HCT116 (cell line): ENCODE measurements at regions not wholly inside any gene's neighbourhood (a gene's known extent, or its start where the extent isn't known, plus 50 kb on each side); places are given as distances from the start of the nearest gene placed in this dataset.

ENCODE experiments used
- CEBPB ChIP-seq: IDR thresholded peaks from 2 replicates; pipeline ENCODE4 v1.6.1; 2012; ENCODE audit warnings: low read depth
- ELF1 ChIP-seq: IDR thresholded peaks from 2 replicates; pipeline ENCODE4 v1.6.1; 2012; ENCODE audit warnings: low read depth, borderline replicate concordance
- EZH2 ChIP-seq: fragments of 200-600 bp; sonication (generic); IDR thresholded peaks from 2 replicates; pipeline ENCODE4 v1.6.1; 2017; ENCODE audit warnings: antibody characterized with exemption, mixed run types
- FOSL1 ChIP-seq: IDR thresholded peaks from 2 replicates; pipeline ENCODE4 v1.6.1; 2012; ENCODE audit warnings: low read depth
- JUND ChIP-seq: IDR thresholded peaks from 2 replicates; pipeline ENCODE4 v1.6.1; 2012
- POLR2A ChIP-seq: IDR thresholded peaks from 2 replicates; pipeline ENCODE4 v1.7.0; 2011; ENCODE audit warnings: borderline replicate concordance; ENCODE audit not compliant: insufficient read depth, insufficient read length; ENCODE audit errors: extremely low read depth
- POLR2AphosphoS5 ChIP-seq: IDR thresholded peaks from 2 replicates; pipeline ENCODE4 v1.6.1; 2011; ENCODE audit warnings: mild to moderate bottlenecking, low read depth, low read length, moderate library complexity
- RAD21 ChIP-seq: IDR thresholded peaks from 2 replicates; pipeline ENCODE4 v1.6.1; 2012; ENCODE audit warnings: low read depth, mild to moderate bottlenecking
- TCF7L2 ChIP-seq: IDR thresholded peaks from 2 replicates; pipeline ENCODE4 v1.7.0; 2011; ENCODE audit warnings: borderline replicate concordance, inconsistent platforms; ENCODE audit not compliant: insufficient read depth, insufficient read length; ENCODE audit errors: extremely low read depth
- YY1 ChIP-seq: IDR thresholded peaks from 2 replicates; pipeline ENCODE4 v1.6.1; 2011; ENCODE audit warnings: low read length, low read depth, moderate library complexity, mild to moderate bottlenecking; ENCODE audit not compliant: insufficient replicate concordance; ENCODE audit errors: extremely low read depth
- ZNF274 ChIP-seq: fragments of 200-500 bp; sonication (Bioruptor generic); IDR thresholded peaks from 2 replicates; pipeline ENCODE4 v1.6.1; 2014; ENCODE audit warnings: mild to moderate bottlenecking, low read depth, low read length, inconsistent platforms
- TF ChIP-seq, protein P1 (sequence below), 3 experiments: fragments of 200-600 bp in 1 of 3; sonication (generic) in 1 of 3; IDR thresholded peaks in 2 of 3; conservative IDR thresholded peaks in 1 of 3; 2 replicates each; pipeline ENCODE4 v1.5.1; 2012 to 2017; ENCODE audit warnings: low read depth in 2 of 3, low read length in 2 of 3, antibody characterized with exemption in 1 of 3, borderline replicate concordance in 1 of 3, control low read depth in 1 of 3, mild to moderate bottlenecking in 1 of 3, mixed read lengths in 1 of 3, mixed run types in 1 of 3, moderate library complexity in 1 of 3; ENCODE audit not compliant: insufficient read depth in 1 of 3
- TF ChIP-seq, protein P2 (sequence below): IDR thresholded peaks from 2 replicates; pipeline ENCODE4 v1.6.1; 2012; ENCODE audit warnings: low read depth

DNA sequence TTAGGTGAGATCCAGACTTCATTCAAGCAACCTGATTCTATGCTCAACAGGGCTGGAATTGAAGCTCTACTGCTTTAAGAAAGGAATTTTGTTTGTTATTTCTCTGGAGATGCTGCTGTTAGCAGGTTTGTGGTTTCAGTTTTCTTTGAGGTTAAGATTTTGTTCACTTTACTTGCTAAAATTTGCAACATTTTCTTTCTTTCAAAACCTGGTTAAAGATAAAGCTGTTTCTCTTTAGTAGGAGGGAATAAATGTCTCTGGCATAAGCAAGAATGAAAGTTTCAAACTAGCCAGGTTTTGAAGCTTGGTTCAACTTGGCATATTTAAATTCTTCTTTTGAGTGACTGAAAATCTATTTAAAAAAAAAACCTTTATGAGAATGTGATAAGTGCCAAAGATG is 660.6 kb upstream of the NR3C2 start:
- TF ChIP-seq POLR2AphosphoS5 (no peak), POLR2A (no peak), TCF7L2 (no peak), EZH2 (no peak), YY1 (no peak), CEBPB (no peak), ZNF274 (no peak), ELF1 (no peak), RAD21 (no peak), FOSL1 (no peak), JUND (no peak)
- TF ChIP-seq, protein P1, sequence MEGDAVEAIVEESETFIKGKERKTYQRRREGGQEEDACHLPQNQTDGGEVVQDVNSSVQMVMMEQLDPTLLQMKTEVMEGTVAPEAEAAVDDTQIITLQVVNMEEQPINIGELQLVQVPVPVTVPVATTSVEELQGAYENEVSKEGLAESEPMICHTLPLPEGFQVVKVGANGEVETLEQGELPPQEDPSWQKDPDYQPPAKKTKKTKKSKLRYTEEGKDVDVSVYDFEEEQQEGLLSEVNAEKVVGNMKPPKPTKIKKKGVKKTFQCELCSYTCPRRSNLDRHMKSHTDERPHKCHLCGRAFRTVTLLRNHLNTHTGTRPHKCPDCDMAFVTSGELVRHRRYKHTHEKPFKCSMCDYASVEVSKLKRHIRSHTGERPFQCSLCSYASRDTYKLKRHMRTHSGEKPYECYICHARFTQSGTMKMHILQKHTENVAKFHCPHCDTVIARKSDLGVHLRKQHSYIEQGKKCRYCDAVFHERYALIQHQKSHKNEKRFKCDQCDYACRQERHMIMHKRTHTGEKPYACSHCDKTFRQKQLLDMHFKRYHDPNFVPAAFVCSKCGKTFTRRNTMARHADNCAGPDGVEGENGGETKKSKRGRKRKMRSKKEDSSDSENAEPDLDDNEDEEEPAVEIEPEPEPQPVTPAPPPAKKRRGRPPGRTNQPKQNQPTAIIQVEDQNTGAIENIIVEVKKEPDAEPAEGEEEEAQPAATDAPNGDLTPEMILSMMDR (IDR thresholded peaks at IDR 0.05 in 2 of 3, conservative IDR thresholded peaks at IDR 0.05 in 1 of 3; ENCODE audit: borderline replicate concordance in 1 of 3, insufficient read depth in 1 of 3, low read depth in 2 of 3, low read length in 2 of 3): no peak
- TF ChIP-seq, protein P2, sequence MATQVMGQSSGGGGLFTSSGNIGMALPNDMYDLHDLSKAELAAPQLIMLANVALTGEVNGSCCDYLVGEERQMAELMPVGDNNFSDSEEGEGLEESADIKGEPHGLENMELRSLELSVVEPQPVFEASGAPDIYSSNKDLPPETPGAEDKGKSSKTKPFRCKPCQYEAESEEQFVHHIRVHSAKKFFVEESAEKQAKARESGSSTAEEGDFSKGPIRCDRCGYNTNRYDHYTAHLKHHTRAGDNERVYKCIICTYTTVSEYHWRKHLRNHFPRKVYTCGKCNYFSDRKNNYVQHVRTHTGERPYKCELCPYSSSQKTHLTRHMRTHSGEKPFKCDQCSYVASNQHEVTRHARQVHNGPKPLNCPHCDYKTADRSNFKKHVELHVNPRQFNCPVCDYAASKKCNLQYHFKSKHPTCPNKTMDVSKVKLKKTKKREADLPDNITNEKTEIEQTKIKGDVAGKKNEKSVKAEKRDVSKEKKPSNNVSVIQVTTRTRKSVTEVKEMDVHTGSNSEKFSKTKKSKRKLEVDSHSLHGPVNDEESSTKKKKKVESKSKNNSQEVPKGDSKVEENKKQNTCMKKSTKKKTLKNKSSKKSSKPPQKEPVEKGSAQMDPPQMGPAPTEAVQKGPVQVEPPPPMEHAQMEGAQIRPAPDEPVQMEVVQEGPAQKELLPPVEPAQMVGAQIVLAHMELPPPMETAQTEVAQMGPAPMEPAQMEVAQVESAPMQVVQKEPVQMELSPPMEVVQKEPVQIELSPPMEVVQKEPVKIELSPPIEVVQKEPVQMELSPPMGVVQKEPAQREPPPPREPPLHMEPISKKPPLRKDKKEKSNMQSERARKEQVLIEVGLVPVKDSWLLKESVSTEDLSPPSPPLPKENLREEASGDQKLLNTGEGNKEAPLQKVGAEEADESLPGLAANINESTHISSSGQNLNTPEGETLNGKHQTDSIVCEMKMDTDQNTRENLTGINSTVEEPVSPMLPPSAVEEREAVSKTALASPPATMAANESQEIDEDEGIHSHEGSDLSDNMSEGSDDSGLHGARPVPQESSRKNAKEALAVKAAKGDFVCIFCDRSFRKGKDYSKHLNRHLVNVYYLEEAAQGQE: no peak
